ENCODE measurements at regions not wholly inside any gene's neighbourhood (a gene's known extent, or its start where the extent isn't known, plus 50 kb on each side); places are given as distances from the start of the nearest gene placed in this dataset.
"Not testable (repeated sequence)": the region's sequence is repeated elsewhere in the genome, so short reads cannot be mapped to it uniquely, and the experiment has no call there.

DNA sequence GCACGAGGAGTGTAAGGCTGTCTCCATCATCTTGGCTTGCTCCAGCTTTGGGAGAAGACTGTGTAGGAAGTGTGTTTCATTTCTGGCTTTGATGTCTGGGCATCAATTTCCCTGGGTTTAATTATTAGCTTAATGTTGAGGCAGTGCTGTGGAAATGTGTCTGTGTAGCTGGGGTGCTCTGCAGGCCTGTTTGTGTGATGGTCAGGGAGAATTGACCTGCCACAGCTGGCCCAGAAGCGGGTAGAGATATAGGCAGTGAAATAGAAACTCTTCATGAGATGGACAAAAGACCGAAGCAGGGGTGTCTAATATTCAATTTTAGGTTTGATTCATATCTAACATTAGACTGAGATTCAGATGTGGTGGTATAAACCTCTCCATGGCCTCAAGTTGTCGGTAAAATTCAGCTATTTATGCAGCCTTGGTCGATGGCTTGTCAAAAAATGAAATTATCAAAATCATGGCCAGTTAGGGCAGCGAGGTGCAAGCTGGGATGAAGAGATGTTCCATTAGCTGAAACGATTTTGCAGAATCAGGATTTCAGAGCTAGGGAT, 95.3 kb upstream of the SNX9 start:
- DNase-seq, result no peak
- intact Hi-C loops (cut with DNase I), result no loop called here

DNA sequence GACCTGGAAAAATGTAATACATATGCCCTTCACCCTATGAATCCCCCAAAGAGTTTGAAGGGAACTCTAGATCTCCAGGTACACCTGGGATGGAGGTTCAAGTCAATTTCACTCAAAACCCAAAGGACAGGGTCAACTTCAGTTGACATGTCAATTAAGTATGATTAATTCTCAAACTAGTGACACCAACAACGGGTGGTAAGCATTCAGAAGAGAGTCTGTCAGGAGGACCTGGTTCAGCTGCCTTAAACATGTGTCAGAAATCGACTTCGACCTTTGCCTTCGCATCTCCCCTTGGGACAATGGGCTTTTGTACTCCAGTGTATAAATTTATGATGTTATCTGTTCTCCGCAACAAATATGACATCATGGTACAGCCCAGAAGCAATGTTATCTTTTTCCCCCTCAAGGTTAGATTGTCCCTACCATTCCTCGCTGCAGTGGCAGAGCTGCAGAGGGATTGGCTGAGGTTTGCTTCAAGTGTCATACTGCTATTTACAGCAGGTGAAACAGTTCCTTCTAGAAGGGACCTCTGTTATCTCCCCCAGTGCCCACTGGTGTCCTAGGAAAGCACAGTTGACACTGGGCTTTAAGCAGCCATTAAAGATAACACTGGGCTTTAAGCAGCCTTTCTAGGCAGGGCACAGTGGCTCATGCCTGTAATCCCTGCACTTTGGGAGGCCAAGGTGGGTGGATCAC, 94.7 kb upstream of the SNX9 start:
- DNase-seq, result no peak
- intact Hi-C loops (cut with DNase I), result no loop called here

GRCh38 chr6:157731221-157731620, 91.8 kb upstream of the SNX9 start:
- intact Hi-C loops (cut with DNase I), result no loop called here
- no peak for DNase-seq

DNA sequence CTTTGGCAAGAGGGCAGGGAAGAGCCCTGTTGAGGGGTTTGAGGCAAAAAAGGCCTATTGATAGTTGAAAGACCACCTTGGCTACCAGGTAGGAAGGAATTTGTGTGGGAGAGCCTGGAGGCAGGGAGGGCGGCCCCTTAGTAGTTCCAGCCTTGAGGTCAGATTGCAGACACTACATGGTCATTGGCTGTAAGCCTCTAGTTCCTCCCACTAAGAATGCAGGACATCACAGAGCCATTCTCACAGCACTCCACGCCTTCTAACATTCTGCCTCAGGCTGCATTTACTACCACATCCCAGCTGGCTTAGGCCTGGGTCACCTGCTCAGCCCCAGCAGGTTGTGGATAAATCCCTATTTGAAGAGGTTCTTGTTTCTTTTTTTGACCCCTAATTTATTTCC, 91.0 kb upstream of the SNX9 start:
- intact Hi-C loops (cut with DNase I), result no loop called here
- DNase-seq, result no peak

DNA sequence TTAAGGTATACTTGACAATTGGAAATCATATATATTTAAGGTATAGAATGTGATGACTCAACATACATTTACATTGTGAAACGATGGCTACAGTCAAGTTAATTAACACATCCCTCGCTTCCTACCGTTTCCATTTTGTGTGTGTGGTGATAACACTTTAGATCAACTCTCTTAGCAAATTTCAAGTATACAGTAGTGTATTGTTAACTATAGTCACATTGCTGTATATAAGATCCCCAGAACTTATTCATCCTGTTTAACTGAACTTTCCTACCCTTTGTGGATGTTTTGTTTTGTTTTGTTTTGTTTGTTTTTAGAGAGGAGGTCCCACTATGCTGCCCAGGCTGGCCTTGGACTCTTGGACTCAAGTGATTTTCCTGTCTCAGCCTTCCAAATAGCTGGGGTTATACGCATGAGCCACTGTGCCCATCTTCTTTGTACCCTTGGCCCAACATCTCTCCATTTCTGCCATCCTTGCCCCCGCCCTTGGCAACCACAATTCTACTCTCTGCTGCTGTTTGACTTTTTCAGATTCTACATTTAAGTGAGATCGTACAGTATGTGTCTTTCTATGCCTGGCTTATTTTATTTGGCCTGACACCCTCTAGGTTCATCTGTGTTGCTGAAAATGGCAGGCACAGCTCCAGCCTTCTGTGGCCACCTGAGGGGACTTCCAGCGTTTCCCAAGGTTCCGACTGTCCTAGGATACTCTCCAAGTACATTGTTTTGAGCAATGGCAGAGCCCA, 90.5 kb upstream of the SNX9 start:
- intact Hi-C loops (cut with DNase I), result no loop called here
- no peak for DNase-seq

- DNase-seq; intact Hi-C loops (cut with DNase I): not testable (repeated sequence)
Measured at GRCh38 chr6:157736555-157736954, 86.5 kb upstream of the SNX9 start.

DNA sequence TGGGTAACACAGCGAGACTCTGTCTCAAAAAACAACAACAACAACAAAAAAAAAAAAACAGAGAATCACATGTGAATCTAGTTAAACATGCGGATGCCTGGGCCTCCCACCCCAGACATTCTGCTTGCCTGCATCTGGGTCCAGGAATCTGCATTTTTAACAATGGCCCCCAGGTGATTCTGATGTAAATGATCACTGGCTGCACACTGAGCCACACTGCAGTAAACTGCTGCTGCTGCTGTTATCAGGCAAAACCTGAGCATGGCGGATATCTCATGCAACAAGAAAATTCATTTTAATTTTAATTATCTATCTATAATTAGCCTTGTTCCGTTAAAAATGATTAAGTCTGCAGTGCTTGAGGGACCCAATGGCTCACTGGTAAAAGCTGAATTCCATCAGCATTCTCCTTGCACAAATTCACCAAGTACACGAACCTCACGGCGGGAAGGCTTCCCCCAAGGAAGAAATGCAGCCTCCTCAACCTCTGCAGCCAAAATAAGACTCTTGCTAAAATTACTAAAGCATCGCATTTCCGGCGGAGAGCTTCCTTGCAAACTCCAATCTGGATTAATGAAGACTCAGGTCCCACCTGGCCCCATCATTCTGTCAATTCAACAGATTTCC, 81.6 kb upstream of the SNX9 start:
- DNase-seq, result no peak
- intact Hi-C loops (cut with DNase I), result no loop called here

DNA sequence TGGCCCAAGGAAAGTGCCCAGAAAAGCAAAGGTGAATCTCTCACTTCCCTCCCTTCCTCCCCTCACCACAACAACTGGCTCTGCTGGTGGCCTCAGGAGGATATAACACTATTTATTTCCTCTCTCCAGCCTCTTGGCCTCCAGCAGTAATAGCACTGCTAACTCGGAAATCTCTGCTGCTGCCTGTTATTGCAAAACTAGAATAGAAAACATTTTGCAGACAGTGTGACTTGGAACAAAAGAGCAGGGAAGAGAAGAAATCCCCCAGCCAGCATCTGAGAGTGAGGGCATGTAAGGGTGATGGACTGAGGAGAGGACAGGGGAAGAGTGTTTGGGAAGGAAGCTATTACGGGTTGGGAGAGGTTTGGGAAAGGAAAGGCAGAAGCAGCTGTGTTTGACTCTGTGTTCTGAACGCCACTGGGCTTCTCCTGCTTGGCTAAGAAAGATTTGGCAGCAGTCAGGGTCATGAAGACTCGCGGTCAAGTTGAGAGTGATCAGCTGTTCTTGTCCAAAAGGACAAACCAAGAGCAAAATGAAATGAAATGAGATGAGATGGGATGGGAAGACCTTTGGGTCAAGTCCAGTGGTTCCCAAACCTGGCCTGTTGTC, 81.0 kb upstream of the SNX9 start:
- DNase-seq, result no peak
- intact Hi-C loops (cut with DNase I), result no loop called here

- intact Hi-C loops (cut with DNase I), result no loop called here
- DNase-seq, result no peak
Measured at GRCh38 chr6:157744102-157744601, 78.9 kb upstream of the SNX9 start.

GRCh38 chr6:157746897-157747296, 76.1 kb upstream of the SNX9 start:
- intact Hi-C loops (cut with DNase I), result no loop called here
- no peak for DNase-seq

DNA sequence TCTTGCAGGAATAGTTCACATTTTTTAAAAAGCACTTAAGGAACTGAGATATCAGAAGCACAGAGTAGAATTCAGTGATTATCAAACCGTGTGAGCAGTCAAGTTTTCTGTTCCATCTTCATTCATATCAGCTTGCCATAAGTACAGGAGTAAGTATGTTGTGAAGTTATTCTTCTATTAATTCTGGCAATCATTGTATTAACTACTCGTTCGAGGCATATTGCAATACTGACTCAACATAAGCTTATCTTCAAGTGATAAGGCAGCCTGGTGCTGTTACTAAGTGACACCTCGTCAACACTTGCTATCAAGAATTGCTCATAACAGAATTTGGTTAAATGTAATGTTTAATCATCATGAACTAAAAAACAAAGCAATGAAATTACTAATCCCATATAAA, 75.7 kb upstream of the SNX9 start:
- intact Hi-C loops (cut with DNase I), result no loop called here
- DNase-seq, result no peak

GRCh38 chr6:157748839-157749571, 74.0 kb upstream of the SNX9 start:
- intact Hi-C loops (cut with DNase I), result no loop called here
- no peak for DNase-seq

DNA sequence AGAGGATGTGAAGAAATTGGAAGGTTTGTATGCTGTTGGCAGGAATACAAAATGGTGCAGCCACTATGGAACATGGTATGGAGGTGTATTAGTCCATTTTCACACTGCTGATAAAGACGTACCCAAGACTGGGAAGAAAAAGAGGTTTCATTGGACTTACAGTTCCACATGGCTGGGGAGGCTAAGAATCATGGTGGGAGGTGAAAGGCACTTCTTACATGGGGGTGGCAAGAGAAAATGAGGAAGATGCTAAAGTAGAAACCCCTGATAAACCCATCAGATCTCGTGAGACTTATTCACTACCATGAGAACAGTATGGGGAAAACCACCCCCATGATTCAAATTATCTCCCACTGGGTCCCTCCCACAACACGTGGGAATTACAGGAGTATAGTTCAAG, 72.1 kb upstream of the SNX9 start:
- intact Hi-C loops (cut with DNase I); DNase-seq: not testable (repeated sequence)

GRCh38 chr6:157751547-157752200, 71.4 kb upstream of the SNX9 start:
- DNase-seq, result no peak
- intact Hi-C loops (cut with DNase I), result no loop called here

DNA sequence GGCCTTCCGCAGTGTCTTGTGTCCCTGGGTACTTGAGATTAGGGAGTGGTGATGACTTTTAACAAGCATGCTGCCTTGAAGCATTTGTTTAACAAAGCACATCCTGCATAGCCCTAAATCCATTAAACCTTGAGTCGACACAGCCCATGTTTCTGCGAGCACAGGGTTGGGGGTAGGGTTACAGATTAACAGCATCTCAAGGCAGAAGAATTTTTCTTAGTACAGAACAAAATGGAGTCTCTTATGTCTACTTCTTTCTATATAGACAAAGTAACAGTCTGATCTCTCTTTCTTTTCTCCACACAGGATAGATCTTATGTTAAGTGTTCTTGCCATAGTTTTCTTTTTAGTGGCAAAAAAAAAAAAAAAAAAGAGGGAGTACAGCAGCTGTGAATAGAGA, 70.2 kb upstream of the SNX9 start:
- DNase-seq; intact Hi-C loops (cut with DNase I): not testable (repeated sequence)

DNA sequence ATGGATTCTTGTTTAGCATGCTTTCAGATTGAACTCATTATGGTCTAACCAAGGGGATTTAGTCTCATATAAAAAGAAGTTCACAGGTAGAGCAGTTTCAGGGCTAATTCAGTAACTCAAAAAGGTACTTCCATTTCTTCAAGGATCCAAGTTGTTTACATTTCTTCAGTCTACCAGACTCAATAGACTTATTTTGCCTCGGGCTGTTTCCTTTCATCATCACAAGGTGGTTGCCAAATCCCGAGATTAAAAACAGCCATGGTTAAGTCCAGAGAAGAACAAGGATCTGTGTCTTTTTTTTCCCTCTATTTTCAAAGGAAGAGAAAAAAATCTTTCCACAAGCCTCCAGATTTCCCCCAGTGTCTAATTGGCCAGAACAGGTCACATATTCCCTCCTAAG, 69.8 kb upstream of the SNX9 start:
- intact Hi-C loops (cut with DNase I), result no loop called here
- DNase-seq, result no peak

DNA sequence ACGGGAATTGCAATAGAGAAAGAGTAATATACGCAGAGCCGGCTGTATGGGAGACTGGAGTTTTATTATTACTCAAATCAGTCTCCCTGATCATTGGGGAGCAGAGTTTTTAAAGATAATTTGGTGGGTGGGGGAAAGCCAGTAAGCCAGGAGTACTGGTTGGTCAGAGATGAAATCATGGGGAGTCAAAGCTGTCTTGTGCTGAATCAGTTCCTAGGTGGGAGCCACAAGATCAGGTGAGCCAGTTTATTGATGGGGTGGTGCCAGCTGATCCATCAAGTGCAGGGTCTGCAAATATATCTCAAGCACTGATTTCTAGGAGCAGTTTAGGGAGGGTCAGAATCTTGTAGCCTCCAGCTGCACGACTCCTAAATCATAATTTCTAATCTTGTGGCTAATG, 69.2 kb upstream of the SNX9 start:
- DNase-seq; intact Hi-C loops (cut with DNase I): not testable (repeated sequence)

DNA sequence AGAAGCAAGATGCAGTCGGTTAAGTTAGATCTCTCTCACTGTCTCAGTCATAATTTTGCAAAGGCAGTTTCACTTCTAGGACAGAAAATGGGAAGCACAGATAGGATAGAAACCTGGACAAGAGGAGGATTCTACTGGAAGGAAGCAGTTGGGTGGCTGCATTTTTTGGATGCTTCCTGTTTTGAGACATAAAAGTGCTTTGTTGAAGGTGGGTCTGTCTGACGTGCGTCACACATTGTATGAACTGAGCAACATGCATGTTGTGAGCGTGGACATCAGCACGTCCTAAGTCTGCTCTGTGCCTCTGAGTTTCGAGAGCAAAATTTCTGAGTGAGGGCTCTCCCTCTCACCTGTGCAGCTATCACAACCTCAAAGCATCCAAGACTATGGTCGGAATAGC, 68.7 kb upstream of the SNX9 start:
- no peak for DNase-seq
- intact Hi-C loops (cut with DNase I), result no loop called here

DNA sequence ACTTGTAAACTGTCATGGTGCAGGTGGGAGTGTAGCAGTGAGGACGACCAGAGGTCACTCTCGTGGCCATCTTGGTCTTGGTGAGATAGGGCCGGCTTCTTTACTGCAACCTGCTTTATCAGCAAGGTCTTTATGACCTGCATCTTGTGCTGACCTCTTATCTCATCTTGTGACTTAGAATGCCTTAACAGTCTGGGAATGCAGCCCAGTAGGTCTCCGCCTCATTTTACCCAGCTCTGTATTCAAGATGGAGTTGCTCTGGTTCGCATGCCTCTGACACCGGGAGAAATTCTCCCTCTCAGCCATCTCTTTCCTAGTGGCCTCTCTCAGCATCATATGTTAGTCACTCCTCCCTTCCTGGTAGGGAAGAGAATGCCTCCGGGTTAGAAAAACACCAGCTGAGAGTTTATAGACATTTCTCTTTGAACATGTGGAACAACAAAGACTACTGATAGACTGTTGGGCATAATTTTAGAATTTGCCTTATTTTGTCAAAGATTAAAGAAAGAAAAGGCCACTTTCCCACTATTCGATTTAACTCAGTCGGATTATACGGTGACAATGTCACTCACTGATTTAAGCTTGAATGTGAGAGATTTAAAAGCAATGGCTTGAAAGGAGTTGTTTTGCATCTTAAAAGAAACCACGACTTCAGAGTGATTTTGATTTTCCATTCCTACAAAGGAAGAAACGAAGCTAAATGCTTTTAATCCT, 67.9 kb upstream of the SNX9 start:
- DNase-seq, result no peak
- intact Hi-C loops (cut with DNase I), result loop anchor here (5.0 kb wide), 1 partner anchor 317 kb away; no protein-coding TSS in a partner anchor
